GM12878 (cell line): ENCODE measurements at regions not wholly inside any gene's neighbourhood (a gene's known extent, or its start where the extent isn't known, plus 50 kb on each side); places are given as distances from the start of the nearest gene placed in this dataset.

Source experiments
- ATF7 ChIP-seq: fragments of 450-650 bp; IDR thresholded peaks from 2 replicates; pipeline ENCODE4 v1.6.1; 2016; ENCODE audit warnings: low read depth, mild to moderate bottlenecking
- CTCF ChIP-seq, 3 experiments: IDR thresholded peaks in 2 of 3; conservative IDR thresholded peaks in 1 of 3; 2 replicates each; pipeline ENCODE4 v1.5.1; 2011; ENCODE audit warnings: low read depth in 3 of 3, low read length in 3 of 3, mild to moderate bottlenecking in 3 of 3, control low read depth in 2 of 3, moderate library complexity in 2 of 3, inconsistent platforms in 1 of 3, mixed read lengths in 1 of 3; ENCODE audit not compliant: control insufficient read depth in 2 of 3, insufficient read depth in 1 of 3; ENCODE audit errors: extremely low read depth in 1 of 3
- HDGF ChIP-seq: fragments of 450-650 bp; IDR thresholded peaks from 2 replicates; pipeline ENCODE4 v1.6.1; 2016; ENCODE audit warnings: antibody characterized with exemption
- MEF2B ChIP-seq: fragments of 450-650 bp; IDR thresholded peaks from 2 replicates; pipeline ENCODE4 v1.6.1; 2018; ENCODE audit warnings: mild to moderate bottlenecking, moderate library complexity; ENCODE audit not compliant: partially characterized antibody, poor library complexity, severe bottlenecking
- MXI1 ChIP-seq: fragments of 150-350 bp; IDR thresholded peaks from 2 replicates; pipeline ENCODE4 v1.6.1; 2011; ENCODE audit warnings: low read depth, mild to moderate bottlenecking, inconsistent platforms, low read length, improper control_type of control experiment
- NR2C1 ChIP-seq: fragments of 450-650 bp; IDR thresholded peaks from 2 replicates; pipeline ENCODE4 v1.6.1; 2017; ENCODE audit warnings: antibody characterized with exemption, mild to moderate bottlenecking, moderate library complexity
- RFX5 ChIP-seq: IDR thresholded peaks from 2 replicates; pipeline ENCODE4 v1.6.1; 2011; ENCODE audit warnings: low read depth, low read length, improper control_type of control experiment
- TCF12 ChIP-seq: IDR thresholded peaks from 2 replicates; pipeline ENCODE4 v1.6.1; 2011; ENCODE audit warnings: low read depth, mild to moderate bottlenecking, low read length
- ZBTB11 ChIP-seq: fragments of 450-650 bp; formaldehyde crosslinking; IDR thresholded peaks from 2 replicates; pipeline ENCODE4 v1.5.0; 2022; ENCODE audit warnings: mild to moderate bottlenecking, missing genetic modification characterization

- no peak for TF ChIP-seq CTCF (IDR thresholded peaks at IDR 0.05 in 2 of 3, conservative IDR thresholded peaks at IDR 0.05 in 1 of 3; ENCODE audit: control insufficient read depth in 2 of 3, extremely low read depth in 1 of 3, insufficient read depth in 1 of 3, low read depth in 3 of 3, low read length in 3 of 3)
- no peak for TF ChIP-seq RFX5
- TF ChIP-seq ZBTB11 (CRISPR knock-in tag): no peak
- no peak for TF ChIP-seq NR2C1
- TF ChIP-seq MXI1: no peak
- TF ChIP-seq MEF2B: no peak
- TF ChIP-seq HDGF: no peak
- no peak for TF ChIP-seq ATF7
- TF ChIP-seq TCF12: no peak
These were observed 537.5 kb upstream of the FSIP2 start (continued) for GRCh38 chr2:185201063-185201462.
